CD4-positive, alpha-beta T cell treated with Interferon gamma for 1 hour (primary cell): ENCODE measurements at regions not wholly inside any gene's neighbourhood (a gene's known extent, or its start where the extent isn't known, plus 50 kb on each side); places are given as distances from the start of the nearest gene placed in this dataset.

ENCODE experiments used
- DNase-seq: peaks from one replicate; pipeline ENCODE4 v3.0.0-alpha.2; 2020

DNA sequence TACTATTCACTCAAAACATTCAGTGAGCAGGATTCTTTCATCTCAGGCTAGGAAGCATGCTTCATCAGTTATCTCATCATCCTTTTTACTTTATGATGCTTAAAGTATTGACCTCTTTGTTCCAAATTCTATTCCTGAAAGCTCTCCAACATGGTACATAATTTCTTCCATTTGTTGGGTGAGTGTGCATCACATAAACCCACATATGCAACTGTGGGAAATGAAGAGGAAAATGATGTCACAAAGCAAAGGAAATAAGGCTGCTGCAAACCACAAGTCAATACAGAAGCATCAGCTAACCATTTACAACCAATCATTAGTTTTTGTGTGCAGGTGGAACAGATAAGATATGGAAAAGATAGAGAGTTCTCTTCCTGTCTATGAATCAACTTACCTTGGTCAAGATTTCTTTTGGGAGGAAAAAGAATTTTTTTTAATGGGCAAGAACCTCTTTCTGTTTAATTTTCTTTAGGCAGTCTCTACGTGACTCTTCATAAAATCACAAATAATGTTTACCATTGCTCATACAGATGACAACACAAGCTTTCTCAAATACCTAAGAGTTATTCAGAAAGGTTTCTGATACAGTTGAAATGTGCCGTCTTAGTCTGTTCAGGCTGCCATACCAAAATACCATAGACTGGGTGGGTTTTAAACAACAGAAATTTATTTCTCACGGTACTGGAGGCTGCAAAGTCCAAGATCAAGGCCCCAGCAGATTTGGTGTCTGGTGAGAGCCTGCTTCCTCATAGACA, 259.9 kb downstream of the ADGRG6 start:
- DNase-seq: no peak

GRCh38 chr6:142562865-142563264, 261.1 kb downstream of the ADGRG6 start:
- DNase-seq: no peak

GRCh38 chr6:142566628-142567396, 265.0 kb downstream of the ADGRG6 start:
- no peak for DNase-seq

DNA sequence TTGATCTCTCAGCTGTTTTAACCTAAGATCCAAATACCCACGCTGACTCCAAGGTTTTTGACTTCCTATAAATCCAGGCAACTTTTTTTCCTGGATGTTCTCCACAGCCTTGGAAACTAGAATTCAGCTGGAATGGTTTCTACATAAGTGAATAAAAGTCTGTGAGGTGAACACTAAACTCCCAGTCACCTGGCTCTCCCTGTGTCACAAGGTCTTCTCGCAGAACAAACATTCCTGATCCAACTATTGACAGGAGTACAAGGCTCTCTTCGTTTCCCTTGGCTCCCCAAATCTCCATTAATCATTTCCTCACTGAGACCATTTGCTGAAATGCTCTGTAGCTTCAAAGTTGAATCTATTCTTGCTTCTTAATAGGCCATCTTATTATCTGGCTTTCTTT, 265.7 kb downstream of the ADGRG6 start:
- no peak for DNase-seq

DNA sequence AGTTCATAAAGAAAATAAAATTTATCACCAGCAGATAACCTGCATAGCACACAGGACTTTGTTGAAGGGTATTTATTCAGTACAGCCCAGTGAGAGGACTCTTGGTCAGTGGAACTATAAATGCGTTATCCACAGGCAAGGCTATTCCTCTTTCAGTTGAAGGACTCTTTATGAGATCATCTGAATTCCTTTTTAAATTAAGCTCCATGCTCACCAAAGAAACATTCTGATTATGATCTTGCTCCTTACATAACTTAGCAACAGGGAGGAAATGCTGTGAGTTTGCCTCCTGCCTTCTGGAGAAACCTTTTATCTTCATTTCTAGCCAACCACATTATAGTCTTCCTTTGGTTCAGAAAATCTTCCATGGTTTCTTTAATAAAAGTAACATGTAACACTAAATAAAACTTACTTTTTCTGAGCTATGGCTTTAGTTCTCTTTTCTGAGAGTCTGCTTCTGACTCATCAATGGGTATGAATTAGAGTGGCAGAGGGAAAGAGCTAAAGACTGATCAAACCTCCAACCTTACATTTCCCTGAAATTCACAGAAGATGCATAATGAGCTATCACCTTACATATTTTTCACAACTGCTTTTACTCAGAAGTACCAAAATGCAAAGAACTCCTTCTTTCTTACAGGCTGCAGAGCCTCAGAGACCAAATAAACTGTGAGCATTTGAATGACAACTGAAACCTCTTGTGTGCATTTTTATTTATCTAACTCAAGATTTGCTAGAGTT, 267.2 kb downstream of the ADGRG6 start:
- no peak for DNase-seq

GRCh38 chr6:142569676-142570075, 267.9 kb downstream of the ADGRG6 start:
- DNase-seq: no peak

GRCh38 chr6:142570221-142570671, 268.4 kb downstream of the ADGRG6 start:
- DNase-seq: no peak

DNA sequence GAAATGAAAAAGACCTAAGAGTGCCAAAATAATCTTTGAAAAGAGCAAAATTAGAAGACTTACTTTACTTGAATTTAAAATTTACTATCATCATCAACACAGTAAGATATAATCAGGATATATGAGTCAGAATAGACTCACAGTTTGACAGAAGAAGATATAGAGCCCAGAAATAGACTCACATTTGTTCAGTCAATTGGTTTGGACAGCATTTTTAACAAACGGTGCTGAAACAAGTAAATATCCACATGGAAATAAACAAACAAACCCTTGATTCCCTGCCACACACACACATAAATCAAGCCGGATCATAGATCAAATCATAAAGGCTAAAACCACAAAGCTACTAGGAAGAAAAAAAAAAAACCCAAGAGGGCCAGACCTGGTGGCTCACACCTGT, 291.1 kb downstream of the ADGRG6 start:
- no peak for DNase-seq

DNA sequence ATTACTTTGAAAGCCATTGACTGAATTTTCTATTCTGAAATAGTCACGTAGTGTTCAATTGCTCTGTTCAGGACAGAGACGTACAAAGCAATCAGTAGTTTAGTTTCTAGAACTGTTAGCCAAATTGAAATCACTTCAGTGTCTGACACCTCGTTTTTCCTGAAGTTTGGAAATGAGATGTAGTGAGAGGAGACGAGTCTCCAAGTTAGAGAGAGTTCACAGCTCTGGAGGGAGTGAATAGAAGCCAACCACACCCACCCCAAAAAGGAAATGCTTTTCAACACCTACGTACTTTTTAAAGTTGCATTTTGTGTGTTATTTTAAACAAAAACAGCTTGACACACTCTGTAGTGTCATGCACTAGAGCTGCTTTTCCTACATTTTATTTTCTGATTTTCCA, 296.0 kb downstream of the ADGRG6 start:
- DNase-seq: no peak

DNA sequence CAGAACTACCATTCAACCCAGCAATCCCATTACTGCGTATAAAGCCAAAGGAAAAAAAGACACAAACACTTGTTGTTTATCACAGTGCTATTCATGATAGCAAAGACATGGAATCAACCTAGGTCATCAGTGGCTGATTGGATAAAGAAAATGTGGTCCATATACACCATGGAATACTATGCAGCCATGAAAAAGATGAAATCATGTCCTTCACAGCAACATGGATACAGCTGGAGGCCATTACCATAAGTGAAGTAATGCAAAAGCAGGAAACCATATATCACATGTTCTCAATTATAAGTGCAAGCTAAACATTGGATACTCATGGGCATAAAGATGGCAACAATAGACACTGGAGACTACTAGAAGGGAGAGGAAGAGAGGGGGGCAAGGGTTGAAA, 299.6 kb downstream of the ADGRG6 start:
- DNase-seq: no peak

DNA sequence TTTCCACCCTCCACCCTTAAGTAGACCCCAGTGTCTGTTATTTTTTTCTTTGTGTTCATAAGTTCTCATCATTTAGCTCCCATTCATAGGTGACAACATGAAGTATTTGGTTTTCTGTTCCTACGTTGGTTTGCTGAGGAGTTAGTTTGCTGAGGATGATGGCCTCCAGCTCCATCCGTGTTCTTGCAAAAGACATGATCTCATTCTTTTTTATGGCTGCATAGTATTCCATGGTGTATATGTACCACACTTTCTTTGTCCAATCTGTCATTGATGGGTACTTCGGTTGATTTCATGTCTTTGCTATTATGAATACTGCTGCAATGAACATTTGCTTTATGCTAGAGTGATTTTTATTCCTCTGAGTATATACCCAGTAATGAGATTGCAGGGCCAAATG, 301.2 kb downstream of the ADGRG6 start:
- no peak for DNase-seq

DNA sequence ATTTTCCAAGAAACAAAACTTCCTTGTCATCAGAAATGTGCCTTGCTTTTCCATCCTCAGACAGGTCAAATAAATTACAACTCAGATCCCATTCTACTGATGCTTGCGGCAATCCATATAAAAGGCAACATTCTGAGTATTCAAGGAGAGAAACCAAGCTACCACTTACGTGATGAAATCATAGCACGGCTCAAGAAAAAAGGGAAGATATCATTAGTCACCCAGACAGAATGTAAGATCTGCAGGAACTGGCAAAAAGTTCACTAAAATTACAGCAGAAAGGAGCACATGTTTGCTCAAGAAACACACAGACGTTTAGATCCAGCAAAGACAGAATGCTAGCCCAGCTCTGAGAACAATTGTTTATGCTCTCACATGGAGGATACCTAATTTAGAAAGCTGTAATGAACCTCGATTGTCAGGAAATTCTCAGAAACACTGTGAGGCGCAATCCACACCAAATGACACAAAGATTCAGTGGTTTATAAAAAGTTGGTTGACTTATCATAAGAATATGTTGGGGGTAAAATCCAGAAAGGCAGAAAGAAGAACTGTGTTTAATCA, 304.2 kb downstream of the ADGRG6 start:
- no peak for DNase-seq

- no peak for DNase-seq
These were observed 311.1 kb downstream of the ADGRG6 start for GRCh38 chr6:142612956-142613355.

- DNase-seq: no peak
These were observed 312.2 kb downstream of the ADGRG6 start for GRCh38 chr6:142613981-142614380.

GRCh38 chr6:142617158-142617557, 315.4 kb downstream of the ADGRG6 start:
- DNase-seq: no peak

DNA sequence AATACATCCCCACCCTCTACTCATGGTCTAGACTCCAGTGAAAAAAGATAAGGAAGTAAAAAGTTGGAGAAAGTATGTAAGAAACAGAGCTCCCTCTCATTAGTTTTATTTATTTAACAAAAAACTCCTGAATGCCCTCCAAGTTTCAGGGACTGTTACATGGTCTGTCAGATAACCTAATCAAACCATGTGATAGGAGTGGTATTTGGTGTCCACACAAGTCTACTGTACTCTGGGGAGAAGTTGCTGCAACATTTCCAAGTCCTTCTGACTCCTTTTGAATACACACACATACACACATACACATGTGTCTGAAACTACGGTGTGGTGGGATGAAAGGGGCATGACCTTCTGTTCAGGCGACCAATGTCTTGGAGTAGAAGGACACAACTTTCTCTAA, 320.0 kb downstream of the ADGRG6 start:
- DNase-seq: no peak

DNA sequence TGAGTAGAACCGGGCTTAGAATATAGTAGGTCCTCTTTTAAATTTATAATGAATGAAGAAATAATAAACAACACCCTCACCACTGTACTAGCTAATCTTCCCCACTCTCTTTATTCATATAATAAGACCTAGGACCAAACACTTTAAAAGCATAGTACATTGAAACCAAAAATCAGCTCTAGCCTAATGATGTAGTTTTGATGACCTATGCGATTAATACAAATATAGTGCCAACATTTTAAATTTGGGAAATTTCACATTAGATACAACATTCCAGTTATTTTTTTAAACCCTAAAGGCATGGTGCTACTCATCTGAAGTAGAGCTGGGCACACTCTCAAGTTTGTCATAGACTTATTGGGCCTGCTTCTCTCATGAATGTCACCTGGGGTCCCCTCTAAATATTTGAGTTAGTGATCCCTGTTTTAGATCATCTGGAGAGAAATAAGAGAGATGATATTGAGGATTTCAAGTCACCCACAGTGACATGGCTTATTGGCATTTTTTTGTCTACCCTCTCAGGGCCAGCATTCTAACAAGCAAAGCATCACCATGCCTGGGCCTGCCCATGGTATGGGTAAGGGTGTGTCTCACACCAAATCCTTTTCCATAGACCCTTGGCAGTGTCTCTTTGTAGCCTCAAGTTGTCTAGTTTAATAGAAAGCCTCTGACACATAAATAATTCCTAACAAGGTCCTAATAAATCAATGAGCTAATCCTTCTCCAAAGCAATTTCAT, 319.8 kb downstream of the HIVEP2 start:
- DNase-seq: no peak

- DNase-seq: no peak
These were observed 317.5 kb downstream of the HIVEP2 start for GRCh38 chr6:142627474-142627873.

- no peak for DNase-seq
These were observed 313.2 kb downstream of the HIVEP2 start for GRCh38 chr6:142631517-142632385.

DNA sequence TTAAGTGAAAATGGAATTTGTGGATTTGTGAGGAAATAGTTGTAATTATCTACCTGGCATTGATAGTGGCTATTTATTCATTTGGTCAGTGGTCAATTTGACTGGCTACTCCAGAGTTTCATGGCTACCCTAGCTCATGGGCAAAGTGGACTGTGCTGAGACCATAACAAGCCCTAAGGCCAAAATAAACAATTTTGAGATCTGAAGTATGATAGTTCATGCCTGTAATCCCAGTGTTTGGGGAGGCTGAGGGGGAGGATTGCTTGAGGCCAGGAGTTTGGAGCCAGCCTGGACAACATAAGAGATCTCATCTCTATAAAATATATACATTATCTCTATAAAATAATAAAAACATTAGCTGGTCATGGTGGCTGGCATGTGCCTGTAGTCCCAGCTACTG, 311.7 kb downstream of the HIVEP2 start:
- no peak for DNase-seq

GRCh38 chr6:142635130-142635529, 309.8 kb downstream of the HIVEP2 start:
- DNase-seq: no peak
